DMS79 treated with DMSO at 0.1 percent for 48 hours (cell line): ENCODE measurements at regions not wholly inside any gene's neighbourhood (a gene's known extent, or its start where the extent isn't known, plus 50 kb on each side); places are given as distances from the start of the nearest gene placed in this dataset.
"Not testable (repeated sequence)": the region's sequence is repeated elsewhere in the genome, so short reads cannot be mapped to it uniquely, and the experiment has no call there.

Source experiments
- DNase-seq: peaks from one replicate; lab custom pipeline; 2025; lab: John Stamatoyannopoulos, UW

DNA sequence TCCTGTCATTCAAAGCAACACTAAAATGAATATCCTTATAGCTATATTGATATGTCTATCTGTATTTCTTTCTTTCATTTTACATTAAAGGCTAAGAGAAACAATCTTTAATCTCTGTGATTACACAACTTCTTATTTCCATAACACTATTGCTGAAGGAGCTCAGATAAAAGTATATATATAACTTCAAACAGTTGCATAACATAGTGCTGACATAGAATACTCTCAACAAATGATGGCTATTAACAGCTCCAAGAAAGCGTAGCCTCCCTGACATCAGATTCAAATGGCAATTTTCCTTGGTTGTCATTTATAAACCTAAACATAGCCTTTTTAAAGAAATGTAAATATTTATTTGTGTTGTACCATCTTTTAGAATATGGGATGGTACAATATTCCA is 116.6 kb upstream of the PTPRG start:
- no peak for DNase-seq

DNA sequence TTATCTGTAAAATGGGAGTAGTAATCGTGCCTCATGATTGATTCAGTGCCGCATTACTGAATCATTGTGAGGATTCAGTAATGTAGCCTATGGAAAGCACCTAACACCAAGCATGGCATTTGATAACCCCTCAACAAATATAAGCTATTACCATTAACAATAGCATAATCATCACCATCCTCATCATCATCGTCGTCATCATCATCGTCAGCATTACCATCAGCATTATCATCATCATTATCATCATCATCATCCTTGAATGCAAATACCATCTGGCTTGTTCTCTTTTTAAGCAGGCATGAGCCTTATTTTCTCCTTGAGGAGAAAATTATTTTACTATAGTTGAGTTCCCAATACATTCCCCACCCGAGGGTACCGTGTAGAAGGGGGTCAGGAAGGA is 115.4 kb upstream of the PTPRG start:
- DNase-seq, result no peak

DNA sequence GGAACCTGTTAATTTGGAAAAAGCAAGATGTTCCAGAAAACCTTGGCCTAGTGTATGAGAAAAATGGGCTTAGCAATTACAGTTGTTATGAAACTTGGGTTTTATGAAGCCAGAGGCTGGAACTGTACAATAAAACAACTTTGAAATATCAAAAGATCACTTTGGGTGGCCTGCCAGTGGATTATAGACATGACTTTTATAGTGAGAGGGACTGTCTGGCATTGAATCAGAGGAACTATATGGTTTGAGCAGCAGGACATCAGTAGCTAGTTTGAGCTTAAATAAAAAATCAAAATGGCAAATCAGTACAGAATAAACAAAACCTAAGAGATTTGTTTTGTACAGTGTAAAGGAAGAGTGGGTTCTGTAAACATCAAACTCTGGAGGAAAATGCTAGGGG is 115.0 kb upstream of the PTPRG start:
- DNase-seq, result no peak

DNA sequence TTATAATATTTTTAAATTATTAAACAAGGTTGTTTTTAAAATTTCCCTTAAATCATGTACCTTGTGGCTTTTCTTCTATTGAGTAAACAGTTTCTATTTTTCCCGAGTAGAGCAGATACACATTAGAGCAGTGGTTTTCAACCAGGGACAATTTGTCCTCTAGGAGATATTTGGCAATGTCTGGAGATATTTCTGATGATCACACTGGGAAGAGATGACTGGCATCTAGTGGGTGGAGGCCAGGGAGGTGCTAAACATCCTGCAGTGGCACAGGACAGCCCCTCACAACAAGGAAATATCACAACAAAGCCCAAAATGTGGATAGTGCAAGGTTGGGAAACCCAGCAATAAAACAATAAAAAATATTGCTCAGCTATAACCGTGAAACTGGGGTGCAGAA is 113.0 kb upstream of the PTPRG start:
- no peak for DNase-seq

DNA sequence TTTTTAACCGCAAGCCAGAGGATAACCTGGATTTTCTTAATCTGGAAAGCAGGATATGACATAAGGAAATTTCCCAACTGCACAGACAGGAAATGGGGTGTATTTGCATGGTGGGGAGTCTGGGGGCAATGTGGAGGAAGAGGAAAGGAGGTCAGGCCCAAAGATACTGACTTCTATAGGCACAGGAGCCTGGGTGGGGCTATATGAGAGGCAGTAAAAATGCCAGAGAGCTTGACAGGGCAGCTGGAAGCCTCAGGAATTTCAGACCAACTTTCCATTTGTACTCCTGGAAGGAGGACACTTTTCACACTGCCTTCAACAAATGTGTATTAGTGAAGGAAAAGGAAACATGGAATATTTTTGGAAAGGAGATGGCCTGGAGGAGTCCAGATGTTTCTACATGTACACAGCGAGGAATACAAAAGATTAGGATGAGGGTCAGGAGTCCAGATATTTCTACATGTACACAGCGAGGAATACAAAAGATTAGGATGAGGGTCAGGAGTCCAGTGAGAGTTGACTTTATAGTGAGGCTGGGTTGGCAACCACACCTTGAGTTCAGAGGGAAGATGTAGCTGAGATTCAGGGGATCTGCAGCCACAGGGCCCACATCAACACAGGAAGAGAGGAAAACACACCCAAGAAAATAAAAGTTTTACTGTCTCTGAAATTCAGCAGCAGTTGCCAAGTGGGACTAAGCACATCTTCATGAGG is 111.9 kb upstream of the PTPRG start:
- no peak for DNase-seq

DNA sequence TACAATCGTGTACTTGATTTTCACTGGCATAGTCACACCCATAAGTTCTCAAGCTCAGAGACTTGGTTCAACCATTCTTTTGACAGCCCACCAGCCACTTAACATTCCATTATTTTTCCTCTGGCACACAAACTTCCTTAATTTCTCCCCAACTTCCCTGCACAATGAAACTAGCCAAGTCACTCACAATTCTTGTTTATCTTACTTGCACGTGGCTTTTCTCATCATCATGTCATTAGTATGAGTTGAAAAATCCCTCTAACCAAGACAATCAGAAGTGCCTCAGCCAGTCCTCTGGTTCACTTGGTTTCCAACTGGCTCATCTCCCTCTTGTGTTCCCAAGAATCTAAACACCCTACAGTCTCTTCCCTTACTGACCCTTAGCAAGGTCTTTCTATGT is 110.5 kb upstream of the PTPRG start:
- DNase-seq, result no peak

DNA sequence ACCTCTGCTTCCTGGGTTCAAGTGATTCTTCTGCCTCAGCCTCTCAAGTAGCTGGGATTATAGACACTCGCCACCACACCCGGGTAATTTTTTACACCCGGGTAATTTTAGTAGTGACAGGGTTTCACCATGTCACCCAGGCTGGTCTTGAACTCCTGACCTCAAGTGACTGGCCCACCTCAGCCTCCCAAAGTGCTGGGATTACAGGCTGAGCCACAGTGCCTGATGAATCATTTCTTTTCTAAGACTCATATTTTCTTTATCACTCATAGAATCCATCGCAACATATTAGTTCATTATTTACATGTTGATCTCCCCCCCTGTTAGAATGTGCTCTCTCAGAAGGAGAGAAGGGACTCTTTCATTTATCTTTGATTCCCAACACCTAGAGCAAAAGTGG is 109.5 kb upstream of the PTPRG start:
- no peak for DNase-seq

DNA sequence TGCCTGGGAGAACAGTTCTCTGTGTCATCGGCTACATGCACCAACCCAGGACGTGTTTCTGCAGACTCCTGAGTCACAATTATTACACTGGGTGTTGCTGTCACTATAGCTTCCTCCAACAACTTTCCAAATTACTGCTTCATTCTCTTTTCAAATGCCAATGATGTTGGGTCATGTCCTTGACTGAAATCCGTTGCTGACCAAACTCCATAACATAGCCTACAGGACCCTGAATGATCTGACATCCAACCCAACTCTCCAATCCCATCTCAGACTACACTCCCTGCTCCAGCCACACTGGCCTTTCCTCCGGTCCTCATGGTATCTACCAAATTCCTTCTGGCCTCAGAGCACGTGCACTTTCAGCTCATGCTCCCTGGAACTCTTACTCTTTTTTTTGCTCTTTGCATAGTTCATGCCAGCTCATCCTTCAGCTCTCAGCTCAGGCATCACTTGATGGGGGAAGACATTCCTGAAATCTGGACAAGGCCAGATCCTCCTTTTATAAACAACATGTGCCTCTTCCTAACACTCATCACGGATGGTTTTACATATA is 108.8 kb upstream of the PTPRG start:
- no peak for DNase-seq

DNA sequence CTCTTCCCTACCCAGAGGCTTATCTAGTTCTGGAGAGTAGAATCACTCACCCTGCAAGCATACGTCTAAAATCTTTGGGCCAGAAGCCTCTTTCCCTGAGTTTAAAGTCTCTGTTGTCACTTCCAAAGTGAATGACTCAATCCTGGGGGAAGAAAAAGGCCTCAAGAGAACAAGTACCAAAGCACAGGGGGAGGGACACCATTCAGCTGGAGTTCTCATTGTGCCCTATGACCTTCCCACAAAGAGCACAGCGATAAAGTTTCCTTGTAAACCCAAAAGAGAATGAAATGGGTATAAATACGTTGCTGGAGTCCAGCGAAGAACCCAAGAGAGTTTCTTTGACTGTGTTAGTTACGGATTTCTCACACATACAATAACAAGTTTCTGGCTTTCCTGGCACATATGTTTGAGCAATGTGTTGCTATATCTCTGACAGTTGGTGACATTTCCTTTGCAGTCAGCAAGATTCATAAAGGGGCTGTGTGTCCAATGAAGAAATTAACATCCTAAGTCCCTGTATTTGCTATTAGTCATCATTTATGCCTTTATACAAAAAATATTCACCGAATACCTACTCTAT is 107.3 kb upstream of the PTPRG start:
- DNase-seq, result no peak

DNA sequence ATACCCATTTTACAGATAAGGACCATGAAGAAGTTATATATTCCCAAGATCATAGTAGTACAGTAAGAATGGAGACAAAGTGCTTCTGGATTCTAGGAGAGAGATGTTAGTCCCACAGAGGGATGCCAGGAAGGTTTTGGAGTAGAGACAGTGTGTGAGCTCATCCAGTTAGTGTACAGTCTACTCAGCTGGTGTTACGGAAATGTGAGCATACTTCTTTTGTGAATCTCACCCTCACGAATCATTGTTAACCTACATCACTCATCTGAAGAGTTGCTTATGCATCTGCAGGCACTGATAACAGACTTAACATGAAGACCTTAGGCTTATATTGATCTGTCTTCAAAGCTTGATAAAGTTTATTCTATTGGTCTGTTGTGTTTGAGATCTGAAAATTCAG is 106.6 kb upstream of the PTPRG start:
- no peak for DNase-seq

DNA sequence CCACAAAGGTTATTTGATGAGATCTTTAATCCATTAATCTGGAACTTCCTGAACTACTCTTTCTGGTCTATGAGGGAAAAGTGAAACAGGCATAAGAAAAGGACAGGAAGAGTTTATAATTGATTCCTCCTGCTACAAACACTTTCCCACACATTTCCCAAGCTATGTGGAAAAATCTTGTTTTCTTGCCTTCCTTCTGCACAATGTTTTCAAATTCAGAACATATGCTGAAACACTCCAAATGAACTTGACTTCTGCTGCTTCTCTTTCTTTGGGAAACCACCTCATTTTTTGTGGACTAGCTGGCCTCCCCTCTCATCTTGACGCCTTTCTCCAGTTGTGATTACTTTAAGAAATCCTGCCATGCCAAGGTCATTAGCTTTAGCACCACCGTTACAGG is 100.7 kb upstream of the PTPRG start:
- DNase-seq, result no peak

DNA sequence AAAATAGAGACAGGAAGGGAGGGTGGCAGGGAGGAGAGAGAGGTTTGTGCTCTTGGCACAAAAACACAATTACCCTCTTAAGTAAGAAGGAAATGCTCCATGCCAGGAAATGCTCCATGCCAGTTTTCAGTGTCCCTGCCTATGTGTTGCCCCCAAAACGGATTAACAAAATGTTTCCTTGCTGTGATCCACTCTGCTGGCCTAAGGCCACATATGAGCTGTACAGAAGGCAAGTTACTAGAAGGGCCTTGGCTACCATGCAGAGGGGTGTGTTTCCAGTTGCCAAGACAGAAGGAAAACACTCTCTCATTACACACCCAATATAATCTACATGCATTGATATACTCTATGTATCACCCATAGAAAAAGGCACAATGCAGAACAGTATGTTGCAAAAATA is 98.2 kb upstream of the PTPRG start:
- DNase-seq, result no peak

DNA sequence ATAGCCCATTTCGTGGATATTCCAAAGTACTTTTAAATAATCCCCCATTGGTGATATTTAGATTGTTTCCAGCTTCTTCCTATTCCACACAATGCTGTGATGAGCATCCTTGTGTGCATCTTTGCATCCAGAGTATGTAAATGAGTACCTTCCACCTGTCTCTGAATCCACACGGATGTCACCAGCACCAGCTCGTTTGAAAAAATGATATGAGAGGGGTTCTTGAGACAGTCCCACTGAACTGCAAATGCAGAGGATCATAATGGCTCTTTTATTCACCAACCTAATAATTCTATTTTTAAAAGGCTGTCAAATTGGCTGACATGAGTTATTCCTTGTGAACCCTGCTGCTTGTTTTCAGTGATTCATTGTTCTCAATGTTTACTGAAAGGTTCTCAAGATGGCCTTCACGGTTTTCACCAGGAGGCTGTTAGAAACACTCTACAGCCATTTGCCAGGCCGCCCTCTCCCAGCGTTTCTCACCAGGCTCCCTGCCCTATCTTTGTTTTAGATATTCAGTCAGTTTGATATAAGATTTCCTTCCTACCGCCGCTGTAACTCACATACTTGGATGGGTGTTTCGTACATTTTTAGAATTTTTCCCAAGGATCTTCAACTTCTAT is 96.7 kb upstream of the PTPRG start:
- peak; percentile 6 for DNase-seq

DNA sequence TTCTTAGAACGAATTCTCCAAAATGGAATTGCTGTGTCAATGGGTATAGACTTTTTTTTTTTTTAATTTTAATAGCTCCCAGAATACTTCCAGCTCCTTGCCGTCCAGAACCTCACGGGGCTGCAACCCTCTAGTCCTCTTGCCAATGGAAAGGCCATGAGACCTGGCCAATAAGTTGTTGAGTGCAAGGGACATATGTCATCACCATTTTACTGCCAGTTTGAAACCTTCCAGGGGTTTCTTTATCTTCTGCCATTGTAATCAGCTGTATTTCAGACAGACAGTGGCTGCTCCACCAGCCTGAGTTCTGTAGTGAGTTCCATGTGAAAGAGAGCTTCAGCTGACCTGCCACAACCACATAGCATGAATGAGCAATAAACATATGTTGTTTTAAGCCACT is 95.0 kb upstream of the PTPRG start:
- DNase-seq, result no peak

DNA sequence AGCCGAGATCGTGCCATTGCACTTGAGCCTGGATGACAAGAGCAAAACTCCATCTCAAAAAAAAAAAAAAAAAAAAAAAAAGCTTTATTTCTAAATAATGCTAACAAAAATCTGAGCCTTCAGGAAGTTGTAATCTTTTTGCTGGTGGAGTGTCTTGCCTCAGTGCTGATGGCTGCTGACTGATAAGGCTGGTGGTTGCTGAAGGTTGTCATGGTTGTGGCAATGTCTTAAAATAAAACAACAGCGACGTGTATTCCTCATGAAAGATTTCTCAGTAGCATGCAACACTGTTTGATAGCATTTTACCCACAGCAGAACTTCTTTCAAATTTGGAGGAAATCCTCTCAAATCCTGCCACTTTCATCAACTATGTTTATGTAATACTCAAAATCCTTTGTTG is 77.4 kb upstream of the PTPRG start:
- no peak for DNase-seq

DNA sequence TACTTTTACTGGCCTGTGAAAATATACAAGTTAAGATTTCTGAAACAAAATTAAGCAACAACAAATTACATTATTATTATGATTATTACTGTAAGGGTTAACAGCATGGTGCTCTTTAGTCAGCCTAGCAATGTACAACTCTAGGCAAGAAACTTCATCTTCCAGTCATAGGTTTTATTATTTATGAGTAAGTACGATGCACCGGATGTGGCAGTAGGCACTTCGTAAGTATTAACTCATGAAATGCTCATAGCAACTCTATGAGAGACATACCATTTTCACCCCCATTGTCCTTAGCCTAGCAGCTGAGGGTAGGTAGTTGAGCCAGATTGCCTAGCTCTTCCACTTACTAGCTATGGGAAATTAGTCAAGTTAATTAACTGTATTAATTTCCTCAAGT is 68.0 kb upstream of the PTPRG start:
- DNase-seq, result no peak

DNA sequence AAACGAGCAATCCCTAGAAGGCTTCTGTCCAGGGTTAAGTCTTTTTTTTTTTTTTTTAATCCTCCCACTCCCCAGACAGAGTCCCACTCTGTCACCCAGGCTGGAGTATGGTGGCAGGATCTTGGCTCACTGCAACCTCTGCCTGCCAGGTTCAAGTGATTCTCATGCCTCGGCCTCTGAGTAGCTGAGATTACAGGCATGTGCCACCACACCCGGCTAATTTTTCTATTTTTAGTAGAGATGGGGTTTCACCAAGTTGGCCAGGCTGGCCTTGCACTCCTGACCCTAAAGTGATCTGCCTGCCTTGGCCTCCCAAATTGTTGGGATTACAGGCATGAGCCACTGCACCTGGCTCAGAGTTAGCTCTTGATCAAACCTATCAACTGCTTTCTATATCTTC is 67.1 kb upstream of the PTPRG start:
- DNase-seq, result not testable (repeated sequence)

DNA sequence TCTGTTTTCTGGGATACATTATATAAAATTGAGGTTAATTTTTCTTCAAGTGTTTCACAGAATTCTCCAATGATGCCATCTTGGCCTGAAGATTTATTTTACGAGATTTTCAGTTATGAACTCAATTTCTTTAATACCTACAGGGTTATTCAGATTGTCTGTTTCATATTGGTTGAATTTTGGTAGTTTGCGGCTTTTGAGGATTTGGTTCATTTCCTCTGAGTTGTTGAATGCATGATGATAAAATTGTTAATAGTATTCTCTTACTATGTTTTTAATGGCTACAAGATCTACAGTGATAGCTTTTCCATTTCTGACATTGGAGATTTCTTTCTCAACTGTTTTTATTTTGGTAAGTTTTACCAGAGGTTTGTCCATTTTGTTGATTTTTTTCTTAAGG is 63.9 kb upstream of the PTPRG start:
- DNase-seq, result no peak

DNA sequence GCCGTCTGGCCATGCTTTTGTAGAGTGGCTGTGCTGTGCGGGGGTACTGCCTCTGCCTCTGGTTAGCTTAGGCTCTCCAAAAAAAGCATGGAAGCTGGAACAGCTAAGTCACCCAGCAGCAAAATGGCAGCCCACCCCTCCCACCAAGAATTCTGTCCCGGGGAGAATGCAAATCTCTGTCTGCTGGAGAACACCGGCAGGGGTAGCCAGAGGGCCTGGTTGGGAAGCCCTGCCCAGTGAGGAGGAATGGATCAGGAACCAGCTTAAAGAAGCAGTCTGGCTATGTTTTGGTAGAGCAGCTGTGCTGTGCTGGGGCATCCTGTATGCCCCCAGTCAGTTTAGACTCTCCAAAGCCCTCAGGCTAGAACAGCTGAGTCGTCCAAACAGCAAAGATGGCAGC is 56.2 kb upstream of the PTPRG start:
- DNase-seq, result no peak

DNA sequence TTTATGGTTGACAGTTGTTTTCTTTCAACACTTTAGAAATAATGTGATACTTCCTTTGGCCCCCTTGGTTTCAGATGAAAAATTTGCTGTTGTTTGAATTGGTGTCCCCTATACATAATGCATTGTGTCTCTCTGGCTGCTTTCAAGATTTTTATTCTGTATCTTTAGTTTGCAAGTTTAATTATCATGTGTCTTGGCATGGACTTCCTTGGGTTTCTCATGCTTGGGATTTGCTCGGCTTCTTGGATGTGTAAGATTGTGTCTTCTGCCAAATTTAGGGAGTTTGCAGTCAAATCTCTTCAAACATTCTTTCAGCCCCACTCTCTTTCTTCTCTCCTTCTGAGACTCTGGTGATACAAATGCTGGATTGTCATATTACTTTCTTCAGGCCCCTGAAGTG is 53.4 kb upstream of the PTPRG start:
- no peak for DNase-seq
